Astrocyte (in vitro differentiated cells and primary cell): ENCODE measurements at regions not wholly inside any gene's neighbourhood (a gene's known extent, or its start where the extent isn't known, plus 50 kb on each side); places are given as distances from the start of the nearest gene placed in this dataset.

ENCODE experiments used
- EZH2 ChIP-seq: IDR thresholded peaks from 2 replicates; pipeline ENCODE4 v1.6.1; 2012; ENCODE audit warnings: mild to moderate bottlenecking, low read length, inconsistent platforms; ENCODE audit not compliant: insufficient read depth
- TF ChIP-seq, protein P1 (sequence below): IDR thresholded peaks from 2 replicates; pipeline ENCODE4 v1.5.1; 2011; ENCODE audit warnings: low read depth, mild to moderate bottlenecking, inconsistent platforms, low read length, moderate library complexity; ENCODE audit not compliant: insufficient read depth

DNA sequence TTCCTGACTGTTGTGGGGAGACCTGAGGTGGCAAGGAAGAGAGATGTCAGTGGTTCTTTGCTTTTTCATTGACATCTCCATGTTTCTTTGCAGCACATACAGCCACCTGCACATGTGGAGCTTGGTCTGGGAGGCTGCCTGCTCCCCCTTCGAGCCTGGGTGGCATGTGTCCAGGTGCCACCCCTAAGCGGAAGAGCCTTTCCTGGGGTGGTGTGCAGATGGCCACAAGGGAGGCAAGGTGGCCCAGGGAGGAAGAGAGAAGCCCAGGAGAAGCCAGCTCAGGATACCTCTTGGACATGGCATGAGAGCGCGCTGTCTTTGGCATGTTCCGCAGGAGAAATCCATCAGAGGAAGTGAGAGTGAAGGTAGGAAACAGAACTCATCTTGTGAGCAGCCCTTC lies 105.9 kb upstream of the NPTX2 start:
- TF ChIP-seq, protein P1, sequence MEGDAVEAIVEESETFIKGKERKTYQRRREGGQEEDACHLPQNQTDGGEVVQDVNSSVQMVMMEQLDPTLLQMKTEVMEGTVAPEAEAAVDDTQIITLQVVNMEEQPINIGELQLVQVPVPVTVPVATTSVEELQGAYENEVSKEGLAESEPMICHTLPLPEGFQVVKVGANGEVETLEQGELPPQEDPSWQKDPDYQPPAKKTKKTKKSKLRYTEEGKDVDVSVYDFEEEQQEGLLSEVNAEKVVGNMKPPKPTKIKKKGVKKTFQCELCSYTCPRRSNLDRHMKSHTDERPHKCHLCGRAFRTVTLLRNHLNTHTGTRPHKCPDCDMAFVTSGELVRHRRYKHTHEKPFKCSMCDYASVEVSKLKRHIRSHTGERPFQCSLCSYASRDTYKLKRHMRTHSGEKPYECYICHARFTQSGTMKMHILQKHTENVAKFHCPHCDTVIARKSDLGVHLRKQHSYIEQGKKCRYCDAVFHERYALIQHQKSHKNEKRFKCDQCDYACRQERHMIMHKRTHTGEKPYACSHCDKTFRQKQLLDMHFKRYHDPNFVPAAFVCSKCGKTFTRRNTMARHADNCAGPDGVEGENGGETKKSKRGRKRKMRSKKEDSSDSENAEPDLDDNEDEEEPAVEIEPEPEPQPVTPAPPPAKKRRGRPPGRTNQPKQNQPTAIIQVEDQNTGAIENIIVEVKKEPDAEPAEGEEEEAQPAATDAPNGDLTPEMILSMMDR, result no peak
- no peak for TF ChIP-seq EZH2
